GM10266 (cell line): ENCODE measurements at regions not wholly inside any gene's neighbourhood (a gene's known extent, or its start where the extent isn't known, plus 50 kb on each side); places are given as distances from the start of the nearest gene placed in this dataset.

ENCODE experiments used
- DNase-seq: peaks from one replicate; pipeline ENCODE4 v3.0.0; 2012; ENCODE audit errors: extremely low spot score
- TF ChIP-seq, protein P1 (sequence below): IDR thresholded peaks from 2 replicates; pipeline ENCODE4 v1.5.1; 2012; ENCODE audit warnings: mild to moderate bottlenecking, low read depth; ENCODE audit not compliant: control insufficient read depth, insufficient read depth; ENCODE audit errors: missing control alignments

DNA sequence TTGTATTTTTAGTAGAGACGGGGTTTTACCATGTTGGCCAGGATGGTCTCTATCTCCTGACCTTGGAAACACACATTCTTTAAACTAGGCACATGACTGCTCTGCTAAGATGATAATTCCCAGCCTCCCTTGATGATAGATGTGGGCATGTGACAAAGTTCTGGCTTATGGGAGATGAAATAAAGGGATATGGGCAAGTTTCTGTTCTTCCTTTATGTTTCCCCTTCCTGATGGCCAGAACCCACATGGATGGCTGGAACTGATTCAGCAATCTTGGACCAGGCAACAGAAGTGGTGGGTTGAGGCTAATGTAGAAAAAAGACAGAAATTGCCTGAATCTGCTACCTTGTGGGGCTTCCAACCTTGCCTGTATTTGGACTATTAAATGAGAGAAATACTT, 60.7 kb upstream of the NRP1 start:
- DNase-seq, result no peak
- TF ChIP-seq, protein P1, sequence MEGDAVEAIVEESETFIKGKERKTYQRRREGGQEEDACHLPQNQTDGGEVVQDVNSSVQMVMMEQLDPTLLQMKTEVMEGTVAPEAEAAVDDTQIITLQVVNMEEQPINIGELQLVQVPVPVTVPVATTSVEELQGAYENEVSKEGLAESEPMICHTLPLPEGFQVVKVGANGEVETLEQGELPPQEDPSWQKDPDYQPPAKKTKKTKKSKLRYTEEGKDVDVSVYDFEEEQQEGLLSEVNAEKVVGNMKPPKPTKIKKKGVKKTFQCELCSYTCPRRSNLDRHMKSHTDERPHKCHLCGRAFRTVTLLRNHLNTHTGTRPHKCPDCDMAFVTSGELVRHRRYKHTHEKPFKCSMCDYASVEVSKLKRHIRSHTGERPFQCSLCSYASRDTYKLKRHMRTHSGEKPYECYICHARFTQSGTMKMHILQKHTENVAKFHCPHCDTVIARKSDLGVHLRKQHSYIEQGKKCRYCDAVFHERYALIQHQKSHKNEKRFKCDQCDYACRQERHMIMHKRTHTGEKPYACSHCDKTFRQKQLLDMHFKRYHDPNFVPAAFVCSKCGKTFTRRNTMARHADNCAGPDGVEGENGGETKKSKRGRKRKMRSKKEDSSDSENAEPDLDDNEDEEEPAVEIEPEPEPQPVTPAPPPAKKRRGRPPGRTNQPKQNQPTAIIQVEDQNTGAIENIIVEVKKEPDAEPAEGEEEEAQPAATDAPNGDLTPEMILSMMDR, result no peak

DNA sequence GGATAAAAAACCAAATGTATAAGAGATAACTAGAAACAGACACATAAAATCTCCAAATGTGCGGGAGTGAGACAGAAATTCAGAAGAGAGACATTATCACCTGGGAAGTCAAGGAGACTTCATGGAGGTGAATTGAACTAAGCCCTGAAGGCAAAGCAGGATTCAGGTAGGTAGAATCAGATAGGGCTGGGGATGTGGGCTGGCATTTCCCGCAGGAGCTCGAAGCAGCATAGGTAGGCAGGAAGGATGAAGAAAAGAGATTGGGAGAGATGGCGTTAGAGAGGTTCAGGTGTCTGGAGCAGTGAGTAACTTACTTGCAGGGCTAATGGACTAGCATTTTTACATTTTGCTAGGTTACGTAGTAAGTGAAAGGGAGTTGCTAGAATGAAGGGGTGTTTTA, 58.2 kb upstream of the NRP1 start:
- TF ChIP-seq, protein P1, result no peak
- DNase-seq, result no peak

DNA sequence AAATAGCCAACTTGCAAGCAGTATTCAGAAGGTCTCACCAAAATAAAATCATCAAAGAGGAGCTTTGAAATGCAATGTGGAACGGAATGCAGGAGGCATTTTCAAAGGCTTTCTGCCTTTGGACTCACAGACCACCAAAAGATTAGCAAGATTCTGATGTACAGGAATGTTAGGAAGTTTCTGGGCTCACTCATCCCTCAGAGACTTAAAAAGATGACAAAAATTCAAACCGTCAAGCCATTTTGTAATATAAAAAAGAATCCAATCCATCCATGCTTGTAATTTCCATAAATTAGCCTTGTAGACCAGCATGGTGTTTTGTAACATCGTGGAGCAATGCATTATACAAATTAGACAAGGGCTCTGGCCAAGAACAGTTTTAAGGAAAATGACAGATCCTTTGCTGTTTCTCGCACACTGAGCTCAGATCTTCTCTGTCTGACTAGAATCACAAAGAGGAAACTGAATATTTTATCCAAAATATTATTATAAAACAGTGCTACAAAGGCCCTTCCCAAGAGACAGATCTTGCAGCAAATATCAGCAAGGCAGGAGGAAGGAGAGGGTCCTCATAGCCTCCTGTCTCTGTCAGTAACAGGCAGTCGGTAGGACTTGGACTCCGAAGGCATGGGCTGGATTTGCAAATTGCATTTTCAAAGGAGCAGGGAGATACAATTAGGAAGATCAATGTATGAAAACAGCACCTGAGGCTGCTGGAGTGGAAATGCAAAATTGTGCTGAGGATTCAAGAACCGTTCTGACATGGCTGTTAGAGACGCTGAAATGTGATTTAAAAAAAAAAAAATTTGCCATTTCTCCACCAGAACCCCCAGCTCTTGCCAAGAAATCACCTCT, 57.4 kb upstream of the NRP1 start:
- TF ChIP-seq, protein P1, result no peak
- no peak for DNase-seq

DNA sequence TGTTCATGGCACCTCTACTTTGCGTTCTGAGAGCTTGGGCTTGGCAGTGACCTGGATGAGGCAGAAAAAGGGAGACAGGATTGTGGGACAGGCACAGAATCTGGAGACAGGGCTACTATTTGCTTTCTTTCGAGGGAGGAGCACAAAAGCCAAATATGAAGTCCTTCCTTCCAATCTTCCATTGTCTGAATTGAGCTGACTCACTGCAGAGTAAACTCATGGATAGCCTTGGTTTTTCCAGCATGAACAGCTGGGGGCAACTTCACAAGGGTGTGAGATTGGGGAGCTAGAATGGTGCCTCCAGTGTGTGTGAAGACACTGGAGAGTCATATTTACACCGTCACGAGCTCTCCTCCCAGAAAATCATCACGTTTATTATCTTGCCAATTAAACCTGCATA, 55.6 kb upstream of the NRP1 start:
- TF ChIP-seq, protein P1, result no peak

DNA sequence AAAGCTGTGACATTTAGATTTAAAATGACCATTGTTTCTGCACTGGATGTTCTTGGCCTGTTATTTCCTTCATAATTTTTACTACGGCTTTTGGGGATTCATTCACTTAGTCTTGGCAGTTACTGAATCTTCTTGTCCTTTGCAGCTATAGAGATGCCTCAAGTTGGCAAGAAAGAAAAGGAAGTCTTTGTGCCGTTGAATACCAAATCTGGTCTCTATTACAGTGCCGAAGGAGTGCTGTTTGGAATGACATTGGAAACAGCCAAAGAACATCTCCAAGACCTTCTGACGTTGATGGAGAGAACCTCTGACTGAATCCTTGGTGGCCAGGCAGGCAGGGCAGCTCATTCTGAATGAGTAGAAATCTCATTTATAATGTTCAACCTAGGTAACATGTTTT, 54.3 kb upstream of the NRP1 start:
- TF ChIP-seq, protein P1, result no peak

More for the DNA sequence above, 55.6 kb upstream of the NRP1 start:
- no peak for DNase-seq

DNA sequence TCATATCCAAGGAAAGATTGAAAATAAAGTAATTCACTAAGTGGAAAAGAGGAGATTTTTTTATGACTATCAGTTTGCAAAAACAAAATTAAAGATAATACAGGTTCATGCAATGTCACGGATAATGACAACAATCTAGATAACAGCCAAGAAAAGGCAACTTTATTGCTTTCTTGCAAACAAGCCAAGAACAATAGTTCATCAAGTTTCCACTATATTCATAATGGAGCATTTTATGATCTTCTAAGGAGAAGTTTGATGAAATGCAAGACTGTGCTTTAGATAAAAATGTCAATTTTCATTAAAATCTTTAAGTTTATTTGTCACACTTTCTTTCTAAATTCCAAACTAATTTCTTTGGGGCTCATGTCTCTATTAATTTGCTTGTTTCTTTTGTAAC, 53.9 kb upstream of the NRP1 start:
- no peak for DNase-seq

More for the DNA sequence above, 54.3 kb upstream of the NRP1 start:
- DNase-seq, result no peak

GRCh38 chr10:33387720-33388119, 53.3 kb upstream of the NRP1 start:
- DNase-seq, result no peak
- TF ChIP-seq, protein P1, result no peak

More for the DNA sequence above, 53.9 kb upstream of the NRP1 start:
- TF ChIP-seq, protein P1, result no peak
